Smooth muscle cell (in vitro differentiated cells): ENCODE measurements at regions not wholly inside any gene's neighbourhood (a gene's known extent, or its start where the extent isn't known, plus 50 kb on each side); places are given as distances from the start of the nearest gene placed in this dataset.

Experiments used
- DNase-seq: peaks from one replicate; lab custom pipeline; 2025; ENCODE audit not compliant: unreplicated experiment; lab: John Stamatoyannopoulos, UW
- H2AFZ ChIP-seq: fragments of 200-600 bp; sonication (generic); 2 replicates; pipeline ENCODE4 v1.6.0; 2016; ENCODE audit warnings: antibody characterized with exemption, low read depth, mild to moderate bottlenecking
- H3F3A ChIP-seq: fragments of 200-600 bp; sonication (generic); 2 replicates; pipeline ENCODE4 v1.6.0; 2017; ENCODE audit warnings: antibody characterized with exemption, low read depth
- H3K27ac ChIP-seq: fragments of 200-600 bp; sonication (generic); 2 replicates; pipeline ENCODE4 v1.5.1; 2016; ENCODE audit warnings: low read depth, mild to moderate bottlenecking
- H3K27me3 ChIP-seq: fragments of 200-600 bp; sonication (generic); 2 replicates; pipeline ENCODE4 v1.6.1; 2016; ENCODE audit warnings: low read depth, mild to moderate bottlenecking
- H3K36me3 ChIP-seq: fragments of 200-600 bp; sonication (generic); 2 replicates; pipeline ENCODE4 v1.5.1; 2016; ENCODE audit warnings: low read depth
- H3K4me1 ChIP-seq: fragments of 200-600 bp; sonication (generic); 2 replicates; pipeline ENCODE4 v1.5.1; 2016; ENCODE audit warnings: low read depth
- H3K4me2 ChIP-seq: fragments of 200-600 bp; sonication (generic); 2 replicates; pipeline ENCODE4 v1.6.0; 2016; ENCODE audit warnings: mild to moderate bottlenecking
- H3K4me3 ChIP-seq: fragments of 200-600 bp; sonication (generic); 2 replicates; pipeline ENCODE4 v1.5.1; 2016; ENCODE audit warnings: mild to moderate bottlenecking
- H3K79me2 ChIP-seq: fragments of 200-600 bp; sonication (generic); 2 replicates; pipeline ENCODE4 v1.6.0; 2016; ENCODE audit warnings: low read depth, mild to moderate bottlenecking
- H3K9ac ChIP-seq: fragments of 200-600 bp; sonication (generic); 2 replicates; pipeline ENCODE4 v1.6.0; 2016; ENCODE audit warnings: low read depth
- H3K9me3 ChIP-seq: fragments of 200-600 bp; sonication (generic); replicated peaks from 2 replicates; pipeline ENCODE4 v1.5.1; 2016; ENCODE audit warnings: low read depth
- H4K20me1 ChIP-seq: fragments of 200-600 bp; sonication (generic); 2 replicates; pipeline ENCODE4 v1.6.0; 2016; ENCODE audit warnings: low read depth
- WGBS: methylation state at CpG from one replicate; pipeline ENCODE4 v1.1.7; 2016; ENCODE audit warnings: low lambda C conversion rate; 5-methylcytosine and 5-hydroxymethylcytosine counted together
- TF ChIP-seq, protein P1 (sequence below): fragments of 200-600 bp; sonication (generic); IDR thresholded peaks from 2 replicates; pipeline ENCODE4 v1.5.1; 2017; ENCODE audit warnings: borderline replicate concordance, mild to moderate bottlenecking, antibody characterized with exemption; ENCODE audit not compliant: insufficient read depth, poor library complexity, severe bottlenecking

DNA sequence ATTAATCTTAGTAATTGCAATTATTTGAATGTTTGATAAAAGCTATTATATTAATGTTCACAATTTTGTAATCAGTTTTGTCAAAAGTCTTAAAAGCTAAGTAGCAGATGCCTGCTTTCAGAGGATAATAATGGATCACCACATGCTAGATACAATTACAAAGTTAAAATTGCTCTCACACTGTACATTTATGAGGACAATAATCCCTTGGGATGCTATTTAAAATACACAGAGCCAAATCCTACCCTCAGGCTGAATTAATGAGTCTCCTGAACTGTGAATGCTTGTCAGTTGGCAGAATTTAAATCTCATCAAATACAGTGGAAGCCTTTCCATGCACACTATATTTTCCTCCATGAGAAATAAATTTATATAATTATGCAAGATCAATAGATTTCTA, 153.3 kb upstream of the SYNCRIP start:
- Histone ChIP-seq H4K20me1 (no peaks in the 10 kb centered on the region), H3F3A (no peaks in the 10 kb centered on the region), H3K9ac (no peak overlapping the region), H3K79me2 (no peaks in the 10 kb centered on the region), H3K9me3 (no peaks in the 10 kb centered on the region), H3K27ac (no peak overlapping the region), H3K27me3 (no peaks in the 10 kb centered on the region), H2AFZ (no peak overlapping the region), H3K4me3 (no peak overlapping the region), H3K4me1 (no peaks in the 10 kb centered on the region), H3K36me3 (no peaks in the 10 kb centered on the region), H3K4me2 (no peak overlapping the region)
- no peak for DNase-seq
- TF ChIP-seq, protein P1, sequence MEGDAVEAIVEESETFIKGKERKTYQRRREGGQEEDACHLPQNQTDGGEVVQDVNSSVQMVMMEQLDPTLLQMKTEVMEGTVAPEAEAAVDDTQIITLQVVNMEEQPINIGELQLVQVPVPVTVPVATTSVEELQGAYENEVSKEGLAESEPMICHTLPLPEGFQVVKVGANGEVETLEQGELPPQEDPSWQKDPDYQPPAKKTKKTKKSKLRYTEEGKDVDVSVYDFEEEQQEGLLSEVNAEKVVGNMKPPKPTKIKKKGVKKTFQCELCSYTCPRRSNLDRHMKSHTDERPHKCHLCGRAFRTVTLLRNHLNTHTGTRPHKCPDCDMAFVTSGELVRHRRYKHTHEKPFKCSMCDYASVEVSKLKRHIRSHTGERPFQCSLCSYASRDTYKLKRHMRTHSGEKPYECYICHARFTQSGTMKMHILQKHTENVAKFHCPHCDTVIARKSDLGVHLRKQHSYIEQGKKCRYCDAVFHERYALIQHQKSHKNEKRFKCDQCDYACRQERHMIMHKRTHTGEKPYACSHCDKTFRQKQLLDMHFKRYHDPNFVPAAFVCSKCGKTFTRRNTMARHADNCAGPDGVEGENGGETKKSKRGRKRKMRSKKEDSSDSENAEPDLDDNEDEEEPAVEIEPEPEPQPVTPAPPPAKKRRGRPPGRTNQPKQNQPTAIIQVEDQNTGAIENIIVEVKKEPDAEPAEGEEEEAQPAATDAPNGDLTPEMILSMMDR: no peak

DNA sequence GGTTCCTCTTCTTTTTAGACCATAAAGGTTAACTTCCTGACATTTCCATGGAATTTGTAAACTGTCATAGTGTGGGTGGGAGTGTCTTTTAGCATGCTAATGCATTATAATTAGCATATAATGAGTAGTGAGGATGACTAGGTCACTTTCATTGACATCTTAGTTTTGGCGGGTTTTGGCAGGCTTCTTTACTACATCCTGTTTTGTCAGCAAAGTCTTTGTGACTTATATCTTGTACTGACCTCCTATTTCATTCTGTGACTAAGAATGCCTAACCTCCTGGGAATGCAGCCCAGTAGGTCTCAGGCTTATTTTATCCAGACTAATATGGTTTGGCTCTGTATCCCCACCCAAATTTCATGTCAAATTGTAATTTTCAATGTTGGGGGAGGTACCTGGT, 149.6 kb upstream of the SYNCRIP start:
- no peak for DNase-seq
- Histone ChIP-seq H3K4me3 (no peak overlapping the region), H4K20me1 (no peaks in the 10 kb centered on the region), H3K9ac (no peak overlapping the region), H3K36me3 (no peaks in the 10 kb centered on the region), H3K9me3 (no peaks in the 10 kb centered on the region), H3K79me2 (no peaks in the 10 kb centered on the region), H3F3A (no peaks in the 10 kb centered on the region), H3K27ac (no peak overlapping the region), H3K4me1 (no peaks in the 10 kb centered on the region), H3K4me2 (no peak overlapping the region), H2AFZ (no peak overlapping the region), H3K27me3 (no peaks in the 10 kb centered on the region)
- WGBS: 67% methylated on average over 1 of the region's 1 CpG
- TF ChIP-seq, protein P1: no peak

DNA sequence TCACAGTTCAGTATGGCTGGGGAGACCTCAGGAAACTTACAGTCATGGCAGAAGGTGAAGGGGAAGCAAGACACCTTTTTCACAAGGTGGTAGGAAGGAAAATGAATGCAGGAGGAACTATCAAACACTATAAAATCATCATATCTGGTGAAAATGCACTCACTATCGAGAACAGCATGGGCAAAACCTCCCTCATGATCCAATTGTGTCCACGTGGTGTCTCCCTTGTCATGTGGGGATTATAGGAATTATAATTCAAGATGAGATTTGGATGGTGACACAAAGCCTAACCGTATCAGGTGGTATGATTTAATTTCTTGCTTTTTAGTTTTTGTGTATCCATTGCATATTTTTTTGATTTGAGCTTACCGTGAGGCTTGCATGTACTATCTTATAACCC, 133.2 kb upstream of the SYNCRIP start:
- Histone ChIP-seq H3K79me2 (no peaks in the 10 kb centered on the region), H3K4me1 (no peaks in the 10 kb centered on the region), H3K27me3 (no peaks in the 10 kb centered on the region), H4K20me1 (no peaks in the 10 kb centered on the region), H3K27ac (no peak overlapping the region), H3K9ac (no peak overlapping the region), H3F3A (no peaks in the 10 kb centered on the region), H3K4me2 (no peak overlapping the region), H3K9me3 (no peaks in the 10 kb centered on the region), H2AFZ (no peak overlapping the region), H3K4me3 (no peak overlapping the region), H3K36me3 (no peaks in the 10 kb centered on the region)
- 73% methylated on average over 4 of the region's 4 CpGs for WGBS
- TF ChIP-seq, protein P1: no peak
- no peak for DNase-seq

DNA sequence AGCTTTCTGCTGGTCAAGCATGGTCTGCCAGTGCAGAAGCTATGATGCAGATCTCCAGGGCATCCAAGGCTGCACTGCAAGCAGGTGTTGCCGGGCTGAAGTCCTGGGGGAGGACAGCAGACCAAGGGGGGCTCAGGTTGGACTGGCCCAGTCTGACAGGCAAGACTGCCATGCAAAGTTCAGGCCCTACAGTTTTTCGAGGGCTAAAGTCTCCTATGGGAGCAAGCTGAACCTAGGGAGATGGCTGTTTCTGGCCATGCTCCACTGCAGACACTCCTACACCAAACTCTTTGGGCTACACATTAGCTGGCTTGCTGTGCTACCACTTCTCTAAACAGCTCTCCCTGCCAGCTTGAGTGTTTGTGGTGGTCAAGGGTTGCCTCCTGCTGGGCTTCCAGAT, 130.0 kb upstream of the SYNCRIP start:
- TF ChIP-seq, protein P1: no peak
- no peak overlapping the region for H2AFZ ChIP-seq
- no peaks in the 10 kb centered on the region for H3K27me3 ChIP-seq
- H3K4me3 ChIP-seq: no peak overlapping the region
- no peaks in the 10 kb centered on the region for H4K20me1 ChIP-seq
- no peaks in the 10 kb centered on the region for H3K4me1 ChIP-seq
- no peaks in the 10 kb centered on the region for H3K79me2 ChIP-seq
- no peaks in the 10 kb centered on the region for H3K9me3 ChIP-seq
- no peak for DNase-seq
- WGBS: 88% methylated on average over 2 of the region's 2 CpGs
- H3K27ac ChIP-seq: no peak overlapping the region
- H3K4me2 ChIP-seq: no peak overlapping the region
- H3K36me3 ChIP-seq: no peaks in the 10 kb centered on the region
- H3F3A ChIP-seq: no peaks in the 10 kb centered on the region
- no peak overlapping the region for H3K9ac ChIP-seq
